Left colon (tissue), 2 donors: ENCODE measurements at regions not wholly inside any gene's neighbourhood (a gene's known extent, or its start where the extent isn't known, plus 50 kb on each side); places are given as distances from the start of the nearest gene placed in this dataset.

ENCODE experiments used
- ATAC-seq: fragments of 200-7000 bp; cut with Tn5 transposase; one replicate; pipeline ENCODE4 v1.9.1; 2020; ENCODE audit warnings: mild to moderate bottlenecking, moderate library complexity
- DNase-seq, 2 donors: peaks; one replicate each; pipeline ENCODE4 v3.0.0-alpha.2; 2020
- intact Hi-C, 2 donors: fragments of 100-400 bp; cut with DNase I in 1 of 2; cut with micrococcal nuclease in 1 of 2; formaldehyde crosslinking; loops; one replicate each; pipeline versions ENCODE4 v1.11.2 to v1.14.0; 2022; cut with DNase I, micrococcal nuclease
- donor health status: DM: no; HTN: no; CAD: no.
- donor health status: DM: yes; HTN: yes; CAD: no.

- intact Hi-C loops, result no loop called here
- ATAC-seq, result no peak
- DNase-seq, result no peak
Measured at GRCh38 chr17:79438546-79439334, 172.1 kb downstream of the RBFOX3 start.

DNA sequence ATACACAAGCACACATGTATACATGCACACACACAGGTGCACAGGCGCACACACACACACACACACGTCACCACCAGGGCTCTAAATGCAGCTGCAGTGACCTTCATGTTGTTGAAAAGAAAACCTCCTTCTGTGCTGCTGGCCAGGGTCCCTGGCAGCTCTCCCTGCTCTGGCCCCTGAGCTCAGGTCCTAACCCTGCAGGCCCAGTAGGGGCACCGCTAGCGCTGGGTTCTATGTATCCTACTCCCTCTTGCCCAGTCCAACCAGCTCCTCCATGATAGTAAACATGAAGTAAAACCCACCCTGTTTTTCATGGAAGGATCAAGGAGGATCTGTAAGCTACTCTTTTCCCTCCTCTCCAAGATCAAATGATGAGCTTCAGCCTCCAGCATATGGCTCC lies 172.8 kb downstream of the RBFOX3 start:
- intact Hi-C loops, result no loop called here
- ATAC-seq (no peak), DNase-seq (no peak)

DNA sequence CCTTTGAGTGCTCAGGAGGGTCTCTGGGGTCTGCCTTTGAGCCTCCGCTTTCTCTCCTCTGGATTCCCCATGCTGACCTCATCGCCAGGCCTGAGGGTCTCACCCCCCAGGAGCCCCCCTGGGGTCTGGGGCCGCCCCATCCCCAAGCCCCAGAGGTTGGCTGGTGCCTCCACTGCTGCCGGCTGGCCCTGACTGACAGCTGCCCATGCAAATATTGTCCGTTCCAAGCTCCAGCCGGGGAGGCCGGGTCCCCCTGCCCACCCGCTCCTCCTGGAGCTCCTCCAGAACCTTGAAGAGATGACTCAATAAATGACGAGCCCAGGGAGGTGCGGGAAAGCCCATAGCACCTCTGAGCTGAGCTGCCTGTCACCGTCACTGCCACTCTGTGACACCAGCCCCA lies 173.8 kb downstream of the RBFOX3 start:
- intact Hi-C loops, result no loop called here
- ATAC-seq (no peak), DNase-seq (no peak)

DNA sequence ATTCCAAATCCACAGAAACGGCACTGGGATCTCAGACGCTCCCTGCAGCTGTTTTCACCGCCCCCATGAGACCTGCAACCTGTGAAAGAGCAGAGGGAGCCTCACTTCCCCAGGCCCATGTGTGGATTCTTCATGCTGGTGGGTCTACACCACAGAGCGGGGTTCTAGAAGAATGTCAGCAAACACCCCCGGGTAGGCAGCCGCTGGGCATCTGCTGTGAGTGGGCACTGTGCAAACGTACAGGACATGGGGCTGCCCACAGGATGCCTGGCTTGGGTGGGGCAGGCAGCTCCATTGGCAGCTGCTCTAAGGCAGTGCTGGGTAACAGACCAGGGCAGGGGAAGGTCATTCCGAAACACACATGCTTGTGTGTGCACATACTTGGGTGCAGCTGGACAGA lies 174.9 kb downstream of the RBFOX3 start:
- DNase-seq (no peak), ATAC-seq (no peak)
- intact Hi-C loops, result no loop called here

GRCh38 chr17:79435296-79435695 lies 175.6 kb downstream of the RBFOX3 start:
- DNase-seq, result no peak
- ATAC-seq, result no peak
- intact Hi-C loops, result no loop called here

GRCh38 chr17:79434215-79434614 lies 176.6 kb downstream of the RBFOX3 start:
- intact Hi-C loops, result no loop called here
- ATAC-seq (no peak), DNase-seq (no peak)

DNA sequence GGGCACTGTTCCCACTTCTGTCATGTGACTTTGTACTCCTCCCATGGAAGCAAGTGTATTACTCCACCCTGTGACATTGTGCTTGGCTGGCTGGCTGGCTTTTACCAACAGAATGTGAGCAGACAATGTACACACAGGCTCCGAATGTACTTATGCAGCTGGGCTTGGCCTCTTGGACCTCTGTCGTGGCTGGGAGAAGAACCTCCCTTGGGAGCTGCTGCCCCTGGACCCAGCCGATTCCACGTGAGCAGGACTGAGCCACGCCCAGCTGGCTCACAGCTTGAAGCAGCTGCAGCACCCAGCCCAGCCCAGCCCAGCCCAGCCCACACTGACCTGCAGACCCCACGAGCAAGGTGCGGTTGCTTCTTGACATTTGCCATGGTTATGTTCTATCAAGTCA lies 177.5 kb downstream of the RBFOX3 start:
- ATAC-seq (peak; percentile 60), DNase-seq (peak in 1 of 2 donors; percentile 17)
- intact Hi-C loops, result no loop called here

GRCh38 chr17:79431175-79431574 lies 179.7 kb downstream of the RBFOX3 start:
- ATAC-seq, result no peak
- intact Hi-C loops, result no loop called here
- no peak for DNase-seq

GRCh38 chr17:79429864-79430494 lies 180.9 kb downstream of the RBFOX3 start:
- no peak for ATAC-seq
- intact Hi-C loops, result no loop called here
- no peak for DNase-seq

DNA sequence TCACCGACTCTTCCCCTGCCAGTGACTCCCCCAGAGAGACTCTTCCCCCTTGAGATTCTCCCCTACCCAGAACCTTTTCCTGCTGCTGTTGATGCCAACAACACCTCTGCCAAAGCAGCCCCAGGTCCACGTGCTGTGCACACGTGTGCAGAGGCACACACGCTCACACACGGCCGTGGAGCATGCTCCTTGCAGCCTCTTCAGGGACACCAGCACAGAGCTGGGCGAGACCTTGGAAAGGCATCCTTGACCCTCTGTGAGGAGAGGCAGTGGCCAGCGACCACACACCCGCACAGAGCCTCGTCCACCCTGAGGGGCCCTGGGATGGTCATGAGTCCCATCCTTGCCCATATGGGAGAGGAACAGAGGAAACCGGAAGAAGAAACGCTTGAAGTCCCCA lies 181.9 kb downstream of the RBFOX3 start:
- DNase-seq (no peak), ATAC-seq (no peak)
- intact Hi-C loops, result no loop called here

- no peak for DNase-seq
- no peak for ATAC-seq
Measured at GRCh38 chr17:79427621-79428539, 183.0 kb downstream of the RBFOX3 start.

DNA sequence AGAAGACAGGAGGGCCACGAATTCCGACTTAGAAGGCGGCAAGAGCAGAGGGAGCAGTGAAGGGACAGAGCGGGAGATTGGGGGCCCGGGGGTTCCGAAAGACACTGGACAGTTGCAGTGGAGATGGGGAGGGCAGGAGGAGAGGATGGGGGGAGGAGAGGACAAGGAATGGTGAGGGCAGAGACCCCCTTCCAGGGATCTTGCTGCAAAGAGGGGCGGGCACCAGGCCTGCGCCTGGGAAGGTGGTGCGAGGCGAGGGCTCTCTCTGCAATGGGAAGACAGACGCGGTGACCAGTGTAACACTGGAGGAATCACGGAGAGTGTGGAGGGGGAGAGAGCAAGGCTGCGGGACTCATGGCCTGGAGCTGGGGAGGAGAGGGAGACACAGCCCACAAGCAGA lies 185.2 kb downstream of the RBFOX3 start:
- no peak for ATAC-seq

More at GRCh38 chr17:79427621-79428539, 183.0 kb downstream of the RBFOX3 start:
- intact Hi-C loops, result no loop called here

GRCh38 chr17:79424471-79425185 lies 186.2 kb downstream of the RBFOX3 start:
- ATAC-seq, result no peak
- intact Hi-C loops, result no loop called here
- no peak for DNase-seq

More for the DNA sequence above, 185.2 kb downstream of the RBFOX3 start:
- DNase-seq, result no peak
- intact Hi-C loops, result no loop called here

- no peak for ATAC-seq
- intact Hi-C loops, result no loop called here
Measured at GRCh38 chr17:79423811-79424465, 186.9 kb downstream of the RBFOX3 start.

GRCh38 chr17:79422236-79422635 lies 188.6 kb downstream of the RBFOX3 start:
- intact Hi-C loops, result no loop called here
- ATAC-seq (no peak), DNase-seq (no peak)

More at GRCh38 chr17:79423811-79424465, 186.9 kb downstream of the RBFOX3 start:
- no peak for DNase-seq

DNA sequence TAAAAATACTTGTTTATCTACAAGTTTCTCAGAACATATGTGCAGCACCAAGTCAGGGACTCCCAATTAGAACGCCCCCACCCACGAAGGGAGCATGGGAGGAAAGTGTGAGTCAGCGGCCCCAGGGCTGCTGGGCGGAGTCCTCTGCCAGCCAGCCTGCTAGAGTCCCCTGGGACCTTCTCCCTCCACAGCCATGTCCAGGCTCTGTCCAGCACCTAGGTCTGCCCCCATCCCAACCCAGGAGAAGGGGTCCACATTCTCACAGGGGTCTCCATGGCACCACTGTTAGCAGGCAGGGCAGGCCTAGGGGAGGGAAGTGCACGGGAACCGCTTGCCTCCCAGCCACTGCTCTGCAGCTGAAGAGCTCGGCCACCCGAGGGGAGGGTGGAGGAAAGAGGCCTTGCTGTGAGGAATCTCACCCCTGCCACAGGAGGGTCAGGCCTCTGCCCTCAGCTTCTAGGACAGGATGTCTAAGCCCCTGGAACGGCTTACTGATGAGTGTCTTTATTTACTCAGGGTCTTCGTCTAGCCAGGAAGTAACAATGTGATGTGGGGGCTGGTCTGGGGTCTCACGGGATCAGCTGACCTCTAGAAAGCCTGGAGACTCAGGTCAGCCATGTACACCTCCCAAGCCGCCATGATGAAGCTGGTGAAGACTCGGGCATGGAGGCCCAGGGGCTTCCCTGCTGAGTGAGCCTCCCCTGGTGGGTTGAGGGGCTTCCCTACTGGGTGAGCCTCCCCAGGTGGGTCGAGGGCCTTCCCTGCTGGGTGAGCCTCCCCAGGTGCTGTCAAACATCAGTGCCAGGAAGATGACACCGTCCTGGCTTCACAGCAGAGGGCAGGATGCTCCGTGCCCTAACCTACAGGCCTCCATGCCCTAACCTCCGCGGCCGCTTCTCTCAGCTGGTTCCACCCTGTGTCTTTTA lies 190.3 kb downstream of the RBFOX3 start:
- ATAC-seq, result no peak
- no peak for DNase-seq
- intact Hi-C loops, result no loop called here

DNA sequence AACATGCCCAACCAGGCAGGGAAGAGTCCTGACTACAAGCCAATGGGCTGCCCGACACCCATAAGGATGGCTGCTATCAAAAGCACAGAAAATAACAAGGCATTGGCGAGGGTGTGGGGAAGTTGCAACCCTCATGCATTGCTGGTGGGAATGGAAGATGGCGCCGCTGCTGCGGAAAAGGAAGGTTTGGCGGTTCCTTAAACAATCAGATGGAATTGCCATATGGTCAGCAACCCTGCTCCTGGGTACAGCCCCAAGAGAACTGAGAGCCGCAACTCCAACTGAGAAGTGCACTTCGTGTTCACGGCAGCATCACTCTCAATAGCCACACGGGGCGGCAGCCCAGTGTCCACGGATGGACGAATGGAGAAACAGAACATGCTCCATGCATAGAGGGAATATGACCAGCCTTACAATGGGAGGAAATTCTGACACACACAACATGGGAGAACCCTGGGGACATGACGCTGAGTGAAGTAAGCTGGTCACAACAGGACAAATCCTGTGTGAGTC lies 193.3 kb downstream of the RBFOX3 start:
- intact Hi-C loops, result no loop called here
- ATAC-seq, result no peak
- DNase-seq, result no peak
